ENCODE measurements at regions not wholly inside any gene's neighbourhood (a gene's known extent, or its start where the extent isn't known, plus 50 kb on each side); places are given as distances from the start of the nearest gene placed in this dataset.

DNA sequence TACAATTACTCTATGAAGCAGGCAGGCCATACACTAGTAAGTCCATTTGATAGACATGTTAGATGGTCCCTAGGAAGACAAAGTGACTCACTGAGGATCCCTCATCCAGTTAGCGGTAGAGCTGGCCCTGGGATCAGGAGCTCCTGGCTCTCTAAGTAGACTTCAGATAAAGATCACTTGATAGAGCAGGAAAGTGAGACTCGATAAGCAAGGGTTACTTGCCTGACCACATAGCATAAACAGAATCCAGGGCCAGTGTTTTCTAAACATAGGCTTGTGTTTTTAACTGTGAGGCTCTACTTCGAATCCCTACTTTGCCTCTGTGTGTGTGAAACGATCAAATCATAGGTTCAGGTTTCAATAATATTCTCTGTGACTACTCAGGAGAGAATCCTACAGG is 355.2 kb upstream of the TRIB2 start:
- H3K9me3 Mint-ChIP-seq (ENCODE audit: low read depth) = peaks cover 8% of the 10 kb centered on the region
- no peaks in the 10 kb centered on the region for H3K36me3 Mint-ChIP-seq (ENCODE audit: low read depth)
- H3K4me3 Mint-ChIP-seq (ENCODE audit: unreplicated experiment) = no peak overlapping the region
- H3K27ac Mint-ChIP-seq (ENCODE audit: unreplicated experiment) = no peak overlapping the region
- no peaks in the 10 kb centered on the region for H3K4me1 Mint-ChIP-seq (ENCODE audit: low read depth)
- TF ChIP-seq, protein P1, sequence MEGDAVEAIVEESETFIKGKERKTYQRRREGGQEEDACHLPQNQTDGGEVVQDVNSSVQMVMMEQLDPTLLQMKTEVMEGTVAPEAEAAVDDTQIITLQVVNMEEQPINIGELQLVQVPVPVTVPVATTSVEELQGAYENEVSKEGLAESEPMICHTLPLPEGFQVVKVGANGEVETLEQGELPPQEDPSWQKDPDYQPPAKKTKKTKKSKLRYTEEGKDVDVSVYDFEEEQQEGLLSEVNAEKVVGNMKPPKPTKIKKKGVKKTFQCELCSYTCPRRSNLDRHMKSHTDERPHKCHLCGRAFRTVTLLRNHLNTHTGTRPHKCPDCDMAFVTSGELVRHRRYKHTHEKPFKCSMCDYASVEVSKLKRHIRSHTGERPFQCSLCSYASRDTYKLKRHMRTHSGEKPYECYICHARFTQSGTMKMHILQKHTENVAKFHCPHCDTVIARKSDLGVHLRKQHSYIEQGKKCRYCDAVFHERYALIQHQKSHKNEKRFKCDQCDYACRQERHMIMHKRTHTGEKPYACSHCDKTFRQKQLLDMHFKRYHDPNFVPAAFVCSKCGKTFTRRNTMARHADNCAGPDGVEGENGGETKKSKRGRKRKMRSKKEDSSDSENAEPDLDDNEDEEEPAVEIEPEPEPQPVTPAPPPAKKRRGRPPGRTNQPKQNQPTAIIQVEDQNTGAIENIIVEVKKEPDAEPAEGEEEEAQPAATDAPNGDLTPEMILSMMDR (IDR thresholded peaks at IDR 0.05) = no peak
- no peaks in the 10 kb centered on the region for H3K27me3 Mint-ChIP-seq (ENCODE audit: low read depth)
- DNase-seq (ENCODE audit: low spot score) = no peak

DNA sequence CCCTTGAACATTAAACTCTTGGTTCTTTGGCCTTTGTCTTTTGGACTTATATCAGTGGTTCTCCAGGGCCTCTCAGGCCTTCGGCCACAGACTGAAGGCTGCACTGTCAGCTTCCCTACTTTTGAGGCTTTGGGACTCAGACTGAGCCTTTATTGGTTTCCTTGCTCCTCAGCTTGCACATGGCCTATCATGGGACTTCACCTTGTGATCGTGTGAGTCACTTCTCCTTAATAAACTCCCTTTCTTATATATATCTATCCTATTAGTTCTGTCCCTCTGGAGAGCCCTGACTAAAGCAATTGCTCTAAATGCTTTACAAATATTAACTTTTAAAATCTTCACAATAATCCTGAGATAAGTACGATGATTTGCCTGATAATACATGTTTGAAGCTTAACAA is 353.6 kb upstream of the TRIB2 start:
- no peaks in the 10 kb centered on the region for H3K36me3 Mint-ChIP-seq (ENCODE audit: low read depth)
- H3K9me3 Mint-ChIP-seq (ENCODE audit: low read depth) = peaks cover 8% of the 10 kb centered on the region

DNA sequence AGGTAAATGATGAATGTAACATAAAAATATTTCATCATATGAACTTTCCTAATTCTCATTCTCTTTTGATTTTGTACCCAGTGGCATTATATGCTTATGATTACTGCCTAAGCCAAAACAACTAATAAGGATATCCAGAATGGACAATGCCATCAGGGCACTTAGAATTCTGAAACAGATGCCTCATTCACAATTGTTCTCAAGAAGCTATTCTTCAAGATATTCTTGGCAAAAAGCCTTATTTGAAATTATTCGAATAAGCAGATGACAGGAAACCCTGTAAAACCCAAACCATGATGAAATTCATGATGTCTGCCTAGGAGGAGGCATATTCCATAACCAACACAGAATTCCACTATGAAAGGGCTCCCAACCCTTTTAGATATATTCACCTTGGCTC is 353.2 kb upstream of the TRIB2 start:
- Mint-ChIP-seq H3K4me3 (ENCODE audit: unreplicated experiment) (no peak overlapping the region), H3K4me1 (ENCODE audit: low read depth) (peaks cover 7% of the 10 kb centered on the region)

More for the DNA sequence above, 353.6 kb upstream of the TRIB2 start:
- H3K4me1 Mint-ChIP-seq (ENCODE audit: low read depth) = peaks cover 3% of the 10 kb centered on the region
- no peaks in the 10 kb centered on the region for H3K27me3 Mint-ChIP-seq (ENCODE audit: low read depth)
- H3K4me3 Mint-ChIP-seq (ENCODE audit: unreplicated experiment) = no peak overlapping the region
- DNase-seq (ENCODE audit: low spot score) = no peak
- TF ChIP-seq, protein P1 (IDR thresholded peaks at IDR 0.05) = no peak
- H3K27ac Mint-ChIP-seq (ENCODE audit: unreplicated experiment) = no peak overlapping the region

DNA sequence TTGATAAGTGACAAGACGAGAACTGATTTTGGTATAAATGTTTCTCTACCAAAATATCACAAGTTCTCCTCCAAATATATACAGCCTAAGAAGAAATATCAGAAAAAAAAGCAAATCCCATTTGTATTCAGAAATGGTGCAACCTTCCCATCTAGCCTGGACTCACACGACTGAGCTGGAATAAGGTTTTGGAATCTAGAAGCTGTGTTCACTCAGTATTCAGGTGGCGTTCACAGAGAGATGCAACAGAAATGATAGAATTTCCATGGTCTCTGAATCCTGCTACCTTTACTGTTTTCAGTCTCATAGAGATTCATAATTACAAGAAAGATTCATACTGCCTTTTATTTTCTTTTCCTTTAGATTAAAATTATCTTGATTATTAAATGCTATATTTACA is 347.2 kb upstream of the TRIB2 start:
- peaks cover 8% of the 10 kb centered on the region for H3K9me3 Mint-ChIP-seq (ENCODE audit: low read depth)

More for the DNA sequence above, 353.2 kb upstream of the TRIB2 start:
- H3K9me3 Mint-ChIP-seq (ENCODE audit: low read depth) = peaks cover 8% of the 10 kb centered on the region
- TF ChIP-seq, protein P1 (IDR thresholded peaks at IDR 0.05) = no peak
- H3K27ac Mint-ChIP-seq (ENCODE audit: unreplicated experiment) = no peak overlapping the region
- H3K36me3 Mint-ChIP-seq (ENCODE audit: low read depth) = no peaks in the 10 kb centered on the region
- no peaks in the 10 kb centered on the region for H3K27me3 Mint-ChIP-seq (ENCODE audit: low read depth)
- DNase-seq (ENCODE audit: low spot score) = no peak

DNA sequence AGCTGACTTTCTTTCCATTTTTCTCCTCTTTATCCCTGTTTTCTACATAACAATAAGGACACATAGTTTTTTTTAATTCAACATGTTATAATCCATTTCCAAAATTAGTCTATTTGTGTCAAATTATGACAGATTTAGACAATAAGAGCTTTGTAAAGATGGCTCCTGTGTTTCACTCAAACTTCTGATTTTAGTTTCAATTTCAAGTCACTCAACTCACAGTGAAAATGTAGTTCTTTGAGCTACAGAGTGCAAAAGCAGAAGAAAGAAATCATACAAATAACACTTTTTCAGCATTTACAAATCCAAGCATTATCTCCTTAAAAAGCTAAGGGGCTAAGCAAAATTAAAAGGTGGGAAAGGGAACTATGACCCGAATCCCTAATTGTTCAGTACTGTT is 340.7 kb upstream of the TRIB2 start:
- TF ChIP-seq, protein P1 (IDR thresholded peaks at IDR 0.05) = no peak
- no peak for DNase-seq (ENCODE audit: low spot score)
- H3K4me1 Mint-ChIP-seq (ENCODE audit: low read depth) = peaks cover 11% of the 10 kb centered on the region
- no peaks in the 10 kb centered on the region for H3K9me3 Mint-ChIP-seq (ENCODE audit: low read depth)
- H3K27me3 Mint-ChIP-seq (ENCODE audit: low read depth) = no peaks in the 10 kb centered on the region
- no peak overlapping the region for H3K27ac Mint-ChIP-seq (ENCODE audit: unreplicated experiment)
- no peak overlapping the region for H3K4me3 Mint-ChIP-seq (ENCODE audit: unreplicated experiment)
- no peaks in the 10 kb centered on the region for H3K36me3 Mint-ChIP-seq (ENCODE audit: low read depth)

More for the DNA sequence above, 347.2 kb upstream of the TRIB2 start:
- Mint-ChIP-seq H3K4me1 (ENCODE audit: low read depth) (peaks cover 19% of the 10 kb centered on the region), H3K27me3 (ENCODE audit: low read depth) (no peaks in the 10 kb centered on the region), H3K27ac (ENCODE audit: unreplicated experiment) (no peak overlapping the region), H3K36me3 (ENCODE audit: low read depth) (no peaks in the 10 kb centered on the region), H3K4me3 (ENCODE audit: unreplicated experiment) (no peak overlapping the region)
- TF ChIP-seq, protein P1 (IDR thresholded peaks at IDR 0.05) = no peak
- no peak for DNase-seq (ENCODE audit: low spot score)

All from chondrocyte (in vitro differentiated cells).